ENCODE measurements at regions not wholly inside any gene's neighbourhood (a gene's known extent, or its start where the extent isn't known, plus 50 kb on each side); places are given as distances from the start of the nearest gene placed in this dataset.
"Not testable (repeated sequence)": the region's sequence is repeated elsewhere in the genome, so short reads cannot be mapped to it uniquely, and the experiment has no call there.

- no peak for DNase-seq
These were observed 124.6 kb downstream of the ZNF621 start for GRCh38 chr3:40649346-40649745.

GRCh38 chr3:40652072-40652471 is 127.3 kb downstream of the ZNF621 start:
- no peak for DNase-seq

GRCh38 chr3:40653001-40653400 is 128.2 kb downstream of the ZNF621 start:
- DNase-seq = no peak

- DNase-seq = no peak
These were observed 129.1 kb downstream of the ZNF621 start for GRCh38 chr3:40653878-40654277.

- DNase-seq = no peak
These were observed 130.8 kb downstream of the ZNF621 start for GRCh38 chr3:40655551-40655950.

GRCh38 chr3:40657623-40658022 is 132.9 kb downstream of the ZNF621 start:
- no peak for DNase-seq

GRCh38 chr3:40658305-40658704 is 133.5 kb downstream of the ZNF621 start:
- no peak for DNase-seq

- no peak for DNase-seq
These were observed 135.8 kb downstream of the ZNF621 start for GRCh38 chr3:40660554-40660953.

GRCh38 chr3:40661284-40661683 is 136.5 kb downstream of the ZNF621 start:
- DNase-seq = no peak

GRCh38 chr3:40663280-40663679 is 138.5 kb downstream of the ZNF621 start:
- DNase-seq = no peak

- DNase-seq = no peak
These were observed 144.4 kb downstream of the ZNF621 start for GRCh38 chr3:40669176-40669575.

GRCh38 chr3:40672861-40673260 is 148.1 kb downstream of the ZNF621 start:
- DNase-seq = no peak

- DNase-seq = no peak
These were observed 152.6 kb downstream of the ZNF621 start for GRCh38 chr3:40677321-40677720.

- DNase-seq = no peak
These were observed 153.0 kb downstream of the ZNF621 start for GRCh38 chr3:40677749-40678148.

- no peak for DNase-seq
These were observed 154.5 kb downstream of the ZNF621 start for GRCh38 chr3:40679290-40679689.

- no peak for DNase-seq
These were observed 156.2 kb downstream of the ZNF621 start for GRCh38 chr3:40680685-40681657.

GRCh38 chr3:40681658-40682055 is 156.9 kb downstream of the ZNF621 start:
- DNase-seq = no peak

- no peak for DNase-seq
These were observed 165.1 kb downstream of the ZNF621 start for GRCh38 chr3:40689837-40690236.

GRCh38 chr3:40690749-40691451 is 166.1 kb downstream of the ZNF621 start:
- no peak for DNase-seq

GRCh38 chr3:40691452-40691861 is 166.7 kb downstream of the ZNF621 start:
- no peak for DNase-seq

- no peak for DNase-seq
These were observed 171.1 kb downstream of the ZNF621 start for GRCh38 chr3:40695848-40696247.

- DNase-seq = not testable (repeated sequence)
These were observed 173.9 kb downstream of the ZNF621 start for GRCh38 chr3:40698611-40699010.

- DNase-seq = no peak
These were observed 176.3 kb downstream of the ZNF621 start for GRCh38 chr3:40701016-40701588.

GRCh38 chr3:40704224-40704623 is 179.5 kb downstream of the ZNF621 start:
- no peak for DNase-seq
